Right lobe of liver (tissue), 6 donors: ENCODE measurements at regions not wholly inside any gene's neighbourhood (a gene's known extent, or its start where the extent isn't known, plus 50 kb on each side); places are given as distances from the start of the nearest gene placed in this dataset.

Experiments
- ATAC-seq, 4 donors: fragments of 200-7000 bp; cut with Tn5 transposase; one replicate each; pipeline ENCODE4 v1.9.1; 2020; ENCODE audit warnings: mild to moderate bottlenecking in 4 of 4, moderate library complexity in 4 of 4
- DNase-seq, 3 donors: peaks; one replicate each; pipeline ENCODE4 v3.0.0-alpha.2; 2020
- H3K27ac ChIP-seq, 3 donors: fragments of 200-600 bp; one replicate each; pipeline ENCODE4 v1.8.0; 2022
- H3K27me3 ChIP-seq, 2 donors: fragments of 200-600 bp; one replicate each; pipeline ENCODE4 v1.8.0; 2022
- H3K36me3 ChIP-seq, 4 donors: fragments of 200-600 bp; sonication (generic) in 1 of 4; one replicate each; pipeline versions ENCODE4 v1.5.1 to v1.8.0; 2017 to 2022; ENCODE audit warnings: control low read depth in 1 of 4
- H3K4me1 ChIP-seq, 4 donors: fragments of 200-600 bp; sonication (generic) in 1 of 4; one replicate each; pipeline versions ENCODE4 v1.5.1 to v1.8.0; 2017 to 2022; ENCODE audit warnings: control low read depth in 1 of 4
- H3K4me3 ChIP-seq, 3 donors: fragments of 200-600 bp; one replicate each; pipeline ENCODE4 v1.8.0; 2022
- H3K9me3 ChIP-seq, 4 donors: fragments of 200-600 bp; sonication (generic) in 1 of 4; one replicate each; pipeline versions ENCODE4 v1.5.1 to v1.8.0; 2017 to 2022; ENCODE audit warnings: control low read depth in 1 of 4
- CTCF ChIP-seq, 4 donors: fragments of 200-600 bp in 3 of 4; fragments of 450-650 bp in 1 of 4; IDR thresholded peaks; one replicate each; pipeline versions ENCODE4 v1.5.1 to v1.8.0; 2016 to 2022; ENCODE audit warnings: antibody characterized with exemption in 4 of 4, mild to moderate bottlenecking in 2 of 4
- POLR2A ChIP-seq: fragments of 450-650 bp; IDR thresholded peaks from one replicate; pipeline ENCODE4 v1.6.1; 2017; ENCODE audit warnings: antibody characterized with exemption, mild to moderate bottlenecking
- WGBS: methylation state at CpG from one replicate; pipeline ENCODE4 v1.1.6; 2018; ENCODE audit warnings: low coverage, low lambda C conversion rate; ENCODE audit not compliant: insufficient coverage; ENCODE audit errors: missing lambda C conversion rate; 5-methylcytosine and 5-hydroxymethylcytosine counted together
- intact Hi-C, 2 donors: fragments of 100-400 bp; cut with DNase I; formaldehyde crosslinking; loops; one replicate each; pipeline versions ENCODE4 v1.11.2 to v1.14.1; 2022
- donor health status: DM: no; HTN: yes; CAD: no.
- donor health status: DM: no; HTN: no; CAD: no.
- donor health status: DM: no; HTN: no; CAD: no.
- donor health status: DM: no; HTN: yes; CAD: no.
- donor health status: DM: no; HTN: yes; CAD: no.

DNA sequence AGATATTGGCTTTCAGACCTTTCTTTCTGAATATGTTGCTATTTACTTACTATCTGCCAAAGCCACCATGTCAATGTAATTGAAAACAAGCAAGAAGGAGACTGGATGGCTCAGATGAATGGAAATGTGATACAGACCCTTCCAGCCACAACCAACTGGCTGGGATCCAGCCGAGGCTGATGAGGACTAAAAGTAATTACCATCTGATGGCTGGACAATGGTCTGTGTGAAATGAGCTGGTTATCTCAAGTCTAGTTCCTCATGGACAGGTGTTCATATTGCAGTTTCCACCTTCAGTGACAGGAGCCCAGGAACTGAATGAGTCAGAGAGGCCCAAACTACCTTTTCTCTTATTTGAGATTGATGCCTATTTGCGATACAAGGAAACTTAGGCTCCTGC is 267.5 kb downstream of the GATA3 start:
- no peak for DNase-seq
- intact Hi-C loops: no loop called here
- H3K36me3 ChIP-seq: no peaks in the 10 kb centered on the region
- 53% methylated on average over 2 of the region's 2 CpGs for WGBS
- no peak overlapping the region for H3K4me3 ChIP-seq
- TF ChIP-seq CTCF (IDR thresholded peaks at IDR 0.05) (no peak), POLR2A (no peak)
- no peak for ATAC-seq
- H3K27me3 ChIP-seq: peaks cover 0 to 4% of the 10 kb centered on the region in 2 donors
- H3K4me1 ChIP-seq: no peaks in the 10 kb centered on the region
- no peaks in the 10 kb centered on the region for H3K9me3 ChIP-seq
- H3K27ac ChIP-seq: no peak overlapping the region

- no peak overlapping the region for H3K27ac ChIP-seq
- intact Hi-C loops: no loop called here
- no peak for ATAC-seq
- H3K4me1 ChIP-seq: no peaks in the 10 kb centered on the region
- TF ChIP-seq POLR2A (no peak), CTCF (IDR thresholded peaks at IDR 0.05) (no peak)
- H3K9me3 ChIP-seq: no peaks in the 10 kb centered on the region
- H3K4me3 ChIP-seq: no peak overlapping the region
- peaks cover 0 to 4% of the 10 kb centered on the region in 2 donors for H3K27me3 ChIP-seq
- no peak for DNase-seq
- H3K36me3 ChIP-seq: no peaks in the 10 kb centered on the region
- WGBS: 28% methylated on average over 3 of the region's 3 CpGs
Measured at GRCh38 chr10:8323428-8324054, 269.1 kb downstream of the GATA3 start.

- 40% methylated on average over 6 of the region's 6 CpGs for WGBS
- Histone ChIP-seq H3K27me3 (no peaks in the 10 kb centered on the region), H3K27ac (no peak overlapping the region), H3K36me3 (no peaks in the 10 kb centered on the region), H3K4me3 (no peak overlapping the region), H3K4me1 (no peaks in the 10 kb centered on the region), H3K9me3 (no peaks in the 10 kb centered on the region)
- ATAC-seq (no peak), DNase-seq (no peak)
- TF ChIP-seq POLR2A: no peak
- TF ChIP-seq CTCF (IDR thresholded peaks at IDR 0.05): no peak
- intact Hi-C loops: no loop called here
Measured at GRCh38 chr10:8325024-8325980, 270.8 kb downstream of the GATA3 start.

DNA sequence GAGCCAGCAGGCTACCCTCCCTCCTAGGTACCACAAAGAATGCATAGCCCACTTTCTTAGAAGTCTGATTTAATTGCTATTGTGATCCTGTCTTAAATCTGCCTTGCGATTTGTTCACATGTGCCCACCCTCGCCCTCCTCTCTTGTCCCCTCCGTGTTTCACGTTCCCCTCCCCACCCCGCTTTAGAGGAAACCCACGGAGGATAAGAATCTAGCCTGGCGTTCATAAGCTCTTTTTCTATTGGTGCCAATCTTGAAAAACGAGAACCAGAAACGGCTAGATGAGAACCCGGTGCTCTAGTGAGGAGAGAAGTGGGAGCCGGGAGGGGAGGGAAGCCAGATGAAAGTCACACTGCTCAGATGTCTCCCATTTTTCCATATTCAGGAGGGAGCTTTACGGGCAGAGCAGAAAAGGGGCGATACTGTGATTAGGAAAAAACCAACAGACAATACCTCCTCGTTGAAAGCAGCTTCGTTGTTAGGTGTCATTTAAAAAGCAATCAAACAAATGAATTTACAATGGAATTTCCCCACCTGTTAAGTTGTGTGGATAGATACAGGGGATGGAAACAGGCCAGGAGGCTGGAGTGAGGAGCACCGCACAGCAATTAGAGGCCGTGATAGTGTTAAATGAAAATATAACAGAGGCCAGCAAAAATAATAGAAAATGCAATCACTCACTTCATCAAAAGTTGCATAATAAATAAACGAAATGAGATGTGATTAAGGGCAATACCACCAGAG is 272.1 kb downstream of the GATA3 start:
- no peak for DNase-seq
- 47% methylated on average over 18 of the region's 18 CpGs for WGBS
- H3K36me3 ChIP-seq: no peaks in the 10 kb centered on the region
- no peak for TF ChIP-seq POLR2A
- no peak for TF ChIP-seq CTCF (IDR thresholded peaks at IDR 0.05)
- no peak overlapping the region for H3K27ac ChIP-seq
- H3K4me3 ChIP-seq: no peak overlapping the region
- no peaks in the 10 kb centered on the region for H3K4me1 ChIP-seq
- H3K27me3 ChIP-seq: no peaks in the 10 kb centered on the region
- ATAC-seq: no peak
- H3K9me3 ChIP-seq: no peaks in the 10 kb centered on the region
- intact Hi-C loops: no loop called here
